Upper lobe of left lung (tissue), 4 donors: ENCODE measurements at regions not wholly inside any gene's neighbourhood (a gene's known extent, or its start where the extent isn't known, plus 50 kb on each side); places are given as distances from the start of the nearest gene placed in this dataset.

Source experiments
- CTCF ChIP-seq, 6 experiments: fragments of 450-650 bp in 4 of 6; fragments of 200-600 bp in 2 of 6; sonication (generic) in 2 of 6; IDR thresholded peaks; one replicate each; pipeline ENCODE4 v1.5.1; 2016 to 2019; ENCODE audit warnings: antibody characterized with exemption in 6 of 6
- EP300 ChIP-seq, 4 donors: sonication (generic); formaldehyde crosslinking; IDR thresholded peaks; one replicate each; pipeline ENCODE4 v1.5.1; 2017; ENCODE audit warnings: antibody characterized with exemption in 4 of 4, control low read depth in 2 of 4
- POLR2A ChIP-seq, 4 donors: fragments of 450-650 bp; IDR thresholded peaks; one replicate each; pipeline ENCODE4 v1.5.1; 2016 to 2017; ENCODE audit warnings: antibody characterized with exemption in 4 of 4, mild to moderate bottlenecking in 2 of 4
- POLR2AphosphoS5 ChIP-seq, 2 donors: sonication (generic); formaldehyde crosslinking; IDR thresholded peaks; one replicate each; pipeline ENCODE4 v1.5.1; 2017; ENCODE audit warnings: antibody characterized with exemption in 2 of 2

GRCh38 chr13:109476001-109476400, 310.4 kb downstream of the IRS2 start:
- TF ChIP-seq CTCF (IDR thresholded peaks at IDR 0.05) (no peak), POLR2A (IDR thresholded peaks at IDR 0.05) (no peak), POLR2AphosphoS5 (IDR thresholded peaks at IDR 0.05) (no peak), EP300 (IDR thresholded peaks at IDR 0.05) (no peak)
